ENCODE measurements at regions not wholly inside any gene's neighbourhood (a gene's known extent, or its start where the extent isn't known, plus 50 kb on each side); places are given as distances from the start of the nearest gene placed in this dataset.

DNA sequence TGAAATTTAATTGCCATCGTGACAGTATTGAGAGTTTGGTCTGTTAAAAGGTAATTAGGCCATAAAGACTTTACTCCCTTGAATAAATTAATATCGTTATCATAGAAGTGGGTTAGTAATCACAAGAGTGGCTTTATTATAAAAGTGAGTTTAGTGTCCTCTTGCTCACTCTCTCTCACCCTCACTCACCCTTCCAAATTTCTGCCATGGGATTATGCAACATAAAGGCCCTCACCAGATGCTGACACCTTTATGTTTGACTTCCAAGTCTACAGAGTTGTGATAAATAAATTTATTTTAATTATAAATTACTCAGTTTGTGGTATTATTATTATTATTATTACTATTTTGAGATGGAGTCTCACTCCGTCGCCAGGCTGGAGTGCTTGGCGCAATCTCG is 1070.8 kb downstream of the PCDH18 start:
- Histone ChIP-seq H3K79me2 (ENCODE audit: control insufficient read depth, insufficient read depth, low read length, unreplicated experiment) (no peaks in the 10 kb centered on the region), H3K27me3 (ENCODE audit: insufficient read depth, low read length) (no peaks in the 10 kb centered on the region), H3K4me1 (ENCODE audit: control insufficient read depth, insufficient read depth, low read length, unreplicated experiment) (no peaks in the 10 kb centered on the region), H3K4me3 (ENCODE audit: low read depth, low read length) (no peak overlapping the region), H2AFZ (ENCODE audit: low read length, unreplicated experiment) (no peak overlapping the region), H3K27ac (ENCODE audit: low read depth, low read length) (no peak overlapping the region), H3K36me3 (ENCODE audit: insufficient read depth, low read length) (no peaks in the 10 kb centered on the region)

DNA sequence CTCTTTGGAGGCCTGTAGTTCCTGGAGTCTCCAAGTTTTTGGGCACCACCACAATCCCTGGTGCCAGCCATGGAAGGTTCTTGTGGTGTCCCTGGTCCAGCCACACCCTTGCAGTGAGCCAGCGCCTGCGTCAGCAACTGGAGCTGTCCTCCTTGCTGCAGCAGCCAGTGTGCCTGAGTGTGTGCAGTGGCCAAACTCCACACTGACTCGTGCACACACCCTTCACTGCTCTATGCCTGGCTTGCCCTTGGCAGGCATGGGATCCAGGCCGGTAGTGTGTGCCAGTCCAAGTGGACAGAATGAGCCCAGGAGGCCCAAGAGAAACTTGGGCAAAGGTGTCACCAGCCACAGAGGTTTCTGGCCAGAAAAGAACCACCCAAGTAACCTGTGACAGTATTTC is 1074.0 kb downstream of the PCDH18 start:
- Histone ChIP-seq H3K79me2 (ENCODE audit: control insufficient read depth, insufficient read depth, low read length, unreplicated experiment) (no peaks in the 10 kb centered on the region), H2AFZ (ENCODE audit: low read length, unreplicated experiment) (no peak overlapping the region), H3K4me1 (ENCODE audit: control insufficient read depth, insufficient read depth, low read length, unreplicated experiment) (no peaks in the 10 kb centered on the region), H3K27ac (ENCODE audit: low read depth, low read length) (no peak overlapping the region), H3K27me3 (ENCODE audit: insufficient read depth, low read length) (no peaks in the 10 kb centered on the region), H3K36me3 (ENCODE audit: insufficient read depth, low read length) (no peaks in the 10 kb centered on the region), H3K4me3 (ENCODE audit: low read depth, low read length) (no peak overlapping the region)

DNA sequence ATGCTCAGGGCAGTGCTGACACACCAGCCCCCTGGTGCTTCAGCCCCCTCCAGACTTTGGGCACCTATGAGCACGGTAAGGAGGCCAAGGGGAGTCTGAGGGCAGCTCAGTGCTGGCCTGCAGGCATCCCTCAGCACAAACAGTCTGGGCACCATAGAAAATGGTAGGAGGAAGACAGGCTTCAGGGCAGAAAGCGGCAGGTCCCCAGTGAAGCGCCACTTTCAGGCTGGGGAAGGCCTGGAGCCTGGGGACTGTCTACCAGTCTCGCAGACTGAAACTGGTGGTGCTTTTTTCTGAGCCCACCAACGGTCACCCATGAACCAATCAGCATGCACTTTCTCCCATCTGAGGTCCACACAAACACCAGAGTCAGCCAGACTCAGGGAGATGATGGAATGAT is 1074.7 kb downstream of the PCDH18 start:
- Histone ChIP-seq H3K36me3 (ENCODE audit: insufficient read depth, low read length) (no peaks in the 10 kb centered on the region), H3K79me2 (ENCODE audit: control insufficient read depth, insufficient read depth, low read length, unreplicated experiment) (no peaks in the 10 kb centered on the region), H3K27ac (ENCODE audit: low read depth, low read length) (no peak overlapping the region), H3K4me1 (ENCODE audit: control insufficient read depth, insufficient read depth, low read length, unreplicated experiment) (no peaks in the 10 kb centered on the region), H3K4me3 (ENCODE audit: low read depth, low read length) (no peak overlapping the region), H2AFZ (ENCODE audit: low read length, unreplicated experiment) (no peak overlapping the region), H3K27me3 (ENCODE audit: insufficient read depth, low read length) (no peaks in the 10 kb centered on the region)

DNA sequence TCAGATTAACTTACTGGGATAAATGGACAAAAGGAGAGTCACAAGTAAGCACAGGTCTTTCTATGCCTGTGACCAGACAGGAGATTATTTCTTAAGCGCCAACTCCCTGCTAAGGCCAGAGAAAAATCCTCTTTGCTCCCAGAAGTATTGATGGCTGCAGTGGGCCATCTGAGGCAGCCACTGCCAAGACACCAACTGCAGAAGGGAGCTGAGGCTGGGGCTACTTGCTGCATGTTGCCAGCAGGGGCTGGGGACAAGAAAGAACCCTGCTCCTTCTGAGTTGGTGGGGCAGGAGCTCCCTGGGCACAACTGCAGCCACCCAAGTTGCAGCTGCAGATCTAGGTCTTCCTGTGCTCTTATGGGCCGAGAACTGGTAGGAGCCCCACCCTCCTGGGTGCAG is 1075.3 kb downstream of the PCDH18 start:
- Histone ChIP-seq H3K27ac (ENCODE audit: low read depth, low read length) (no peak overlapping the region), H3K79me2 (ENCODE audit: control insufficient read depth, insufficient read depth, low read length, unreplicated experiment) (no peaks in the 10 kb centered on the region), H3K4me3 (ENCODE audit: low read depth, low read length) (no peak overlapping the region), H3K4me1 (ENCODE audit: control insufficient read depth, insufficient read depth, low read length, unreplicated experiment) (no peaks in the 10 kb centered on the region), H3K27me3 (ENCODE audit: insufficient read depth, low read length) (no peaks in the 10 kb centered on the region), H2AFZ (ENCODE audit: low read length, unreplicated experiment) (no peak overlapping the region), H3K36me3 (ENCODE audit: insufficient read depth, low read length) (no peaks in the 10 kb centered on the region)

DNA sequence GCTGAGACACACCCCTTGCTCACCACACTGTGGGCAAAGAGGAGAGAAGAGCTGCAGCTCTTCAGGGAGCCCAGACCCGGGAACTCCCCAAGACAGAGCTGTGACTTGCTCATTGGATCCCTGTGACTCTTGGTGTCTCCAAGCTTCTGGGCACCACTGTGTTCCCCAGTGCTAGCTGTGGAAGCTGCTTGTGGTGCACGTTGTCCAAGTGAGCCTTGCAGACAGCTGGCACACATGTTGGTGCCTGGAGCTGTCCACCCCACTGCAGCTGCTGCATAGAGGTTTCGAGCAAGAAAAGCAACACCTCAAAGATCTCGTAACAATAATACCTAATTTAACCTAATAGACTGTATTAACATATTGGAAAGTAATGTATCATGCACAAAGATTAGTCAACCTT is 1089.3 kb downstream of the PCDH18 start:
- Histone ChIP-seq H3K4me3 (ENCODE audit: low read depth, low read length) (no peak overlapping the region), H3K79me2 (ENCODE audit: control insufficient read depth, insufficient read depth, low read length, unreplicated experiment) (no peaks in the 10 kb centered on the region), H3K36me3 (ENCODE audit: insufficient read depth, low read length) (no peaks in the 10 kb centered on the region), H3K27ac (ENCODE audit: low read depth, low read length) (no peak overlapping the region), H3K4me1 (ENCODE audit: control insufficient read depth, insufficient read depth, low read length, unreplicated experiment) (no peaks in the 10 kb centered on the region), H2AFZ (ENCODE audit: low read length, unreplicated experiment) (no peak overlapping the region), H3K27me3 (ENCODE audit: insufficient read depth, low read length) (no peaks in the 10 kb centered on the region)

DNA sequence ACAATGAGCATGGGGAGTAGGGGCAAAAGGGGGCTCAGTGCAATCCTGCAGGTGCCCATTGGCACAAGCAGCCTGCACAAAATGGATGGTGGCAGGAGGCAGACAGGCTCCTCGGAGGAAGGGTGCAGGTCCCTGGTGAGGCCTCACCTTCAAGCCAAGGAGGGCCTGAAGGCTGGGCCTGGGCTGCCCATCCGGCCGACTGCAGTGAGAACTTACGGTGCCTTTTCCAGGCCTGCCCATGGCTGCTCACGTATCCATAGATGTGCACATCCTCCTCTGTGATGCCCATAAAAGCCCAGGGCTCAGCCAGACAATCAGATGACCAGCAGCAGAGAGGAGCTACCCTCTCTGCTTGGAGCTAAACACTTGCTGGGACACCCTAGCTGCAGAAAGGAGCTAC is 1089.8 kb downstream of the PCDH18 start:
- Histone ChIP-seq H2AFZ (ENCODE audit: low read length, unreplicated experiment) (no peak overlapping the region), H3K36me3 (ENCODE audit: insufficient read depth, low read length) (no peaks in the 10 kb centered on the region), H3K4me3 (ENCODE audit: low read depth, low read length) (no peak overlapping the region)

DNA sequence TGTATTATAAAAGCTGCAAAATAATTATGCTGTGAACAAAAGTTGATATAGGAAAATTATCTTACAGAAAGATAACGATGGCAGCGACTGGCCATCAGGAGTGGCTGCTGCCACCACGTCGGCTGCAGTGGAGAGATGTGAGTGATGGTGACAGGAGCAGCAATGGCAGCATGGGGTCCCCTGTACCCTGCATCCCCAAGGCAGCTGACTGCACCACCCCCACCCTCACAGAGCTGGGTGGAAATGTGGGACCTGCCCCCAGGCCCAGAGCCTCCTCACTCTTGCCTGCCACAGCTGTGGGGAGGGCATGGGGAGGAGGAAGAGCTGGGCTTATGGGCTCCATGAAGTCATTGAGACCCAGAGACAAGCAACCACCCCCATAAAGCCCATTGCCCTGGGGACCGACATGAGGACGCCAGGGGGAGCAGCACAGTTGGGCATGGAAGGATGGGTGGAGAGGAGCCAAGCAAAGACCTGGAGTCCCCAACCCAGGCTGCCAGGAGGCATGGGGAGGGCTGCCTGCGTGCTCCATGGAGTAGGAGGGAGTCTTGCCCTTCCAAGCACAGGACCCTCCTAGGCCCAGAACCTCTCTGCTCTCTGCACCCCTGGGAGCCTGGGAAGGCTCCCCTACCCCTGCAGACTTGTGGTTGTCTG is 1090.5 kb downstream of the PCDH18 start:
- Histone ChIP-seq H3K4me1 (ENCODE audit: control insufficient read depth, insufficient read depth, low read length, unreplicated experiment) (no peaks in the 10 kb centered on the region), H3K79me2 (ENCODE audit: control insufficient read depth, insufficient read depth, low read length, unreplicated experiment) (no peaks in the 10 kb centered on the region), H2AFZ (ENCODE audit: low read length, unreplicated experiment) (no peak overlapping the region), H3K4me3 (ENCODE audit: low read depth, low read length) (no peak overlapping the region), H3K36me3 (ENCODE audit: insufficient read depth, low read length) (no peaks in the 10 kb centered on the region), H3K27ac (ENCODE audit: low read depth, low read length) (no peak overlapping the region), H3K27me3 (ENCODE audit: insufficient read depth, low read length) (no peaks in the 10 kb centered on the region)

More for the DNA sequence above, 1089.8 kb downstream of the PCDH18 start:
- Histone ChIP-seq H3K79me2 (ENCODE audit: control insufficient read depth, insufficient read depth, low read length, unreplicated experiment) (no peaks in the 10 kb centered on the region), H3K27ac (ENCODE audit: low read depth, low read length) (no peak overlapping the region), H3K4me1 (ENCODE audit: control insufficient read depth, insufficient read depth, low read length, unreplicated experiment) (no peaks in the 10 kb centered on the region), H3K27me3 (ENCODE audit: insufficient read depth, low read length) (no peaks in the 10 kb centered on the region)

DNA sequence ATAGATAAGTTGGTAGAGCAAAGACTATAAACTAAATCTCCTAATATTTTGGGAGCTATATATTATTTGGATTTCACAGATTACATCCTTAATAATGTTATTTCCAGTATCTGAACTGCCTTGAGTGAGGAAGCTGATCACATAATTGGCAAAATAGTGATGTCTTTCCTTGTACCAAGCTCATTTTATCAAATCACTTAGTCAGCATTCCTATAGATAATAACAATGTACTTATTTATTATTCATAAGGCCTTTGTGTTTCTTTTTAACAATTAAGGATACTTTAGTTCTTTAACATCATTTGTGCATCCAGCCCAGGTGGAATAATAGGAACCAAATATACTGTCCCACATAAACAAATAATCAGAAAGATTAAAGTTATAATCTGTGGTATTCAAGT is 1093.6 kb downstream of the PCDH18 start:
- Histone ChIP-seq H3K4me3 (ENCODE audit: low read depth, low read length) (no peak overlapping the region), H3K79me2 (ENCODE audit: control insufficient read depth, insufficient read depth, low read length, unreplicated experiment) (no peaks in the 10 kb centered on the region), H2AFZ (ENCODE audit: low read length, unreplicated experiment) (no peak overlapping the region), H3K27me3 (ENCODE audit: insufficient read depth, low read length) (no peaks in the 10 kb centered on the region), H3K4me1 (ENCODE audit: control insufficient read depth, insufficient read depth, low read length, unreplicated experiment) (no peaks in the 10 kb centered on the region), H3K36me3 (ENCODE audit: insufficient read depth, low read length) (no peaks in the 10 kb centered on the region), H3K27ac (ENCODE audit: low read depth, low read length) (no peak overlapping the region)

DNA sequence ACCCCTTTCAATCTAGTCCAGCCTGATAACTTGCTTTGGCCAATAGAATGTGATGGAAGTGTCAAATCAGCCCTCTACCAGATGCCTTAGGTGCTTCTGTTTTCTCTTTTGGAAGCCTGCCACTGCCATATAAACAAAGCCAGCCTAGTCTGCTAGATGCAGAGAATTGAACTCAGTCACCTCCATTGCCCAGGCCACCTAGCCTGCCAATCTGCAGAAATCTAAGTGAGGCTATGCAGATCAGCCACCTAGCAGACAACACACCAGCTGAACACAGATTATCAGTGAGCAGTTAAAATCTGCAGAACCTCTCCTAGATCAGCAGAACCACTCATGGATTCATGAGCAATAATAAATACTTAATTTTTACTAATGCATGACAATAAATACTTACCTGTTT is 1108.2 kb downstream of the PCDH18 start:
- Histone ChIP-seq H3K4me1 (ENCODE audit: control insufficient read depth, insufficient read depth, low read length, unreplicated experiment) (no peaks in the 10 kb centered on the region), H3K79me2 (ENCODE audit: control insufficient read depth, insufficient read depth, low read length, unreplicated experiment) (no peaks in the 10 kb centered on the region), H3K36me3 (ENCODE audit: insufficient read depth, low read length) (no peaks in the 10 kb centered on the region), H3K4me3 (ENCODE audit: low read depth, low read length) (no peak overlapping the region), H3K27me3 (ENCODE audit: insufficient read depth, low read length) (no peaks in the 10 kb centered on the region), H3K27ac (ENCODE audit: low read depth, low read length) (no peak overlapping the region), H2AFZ (ENCODE audit: low read length, unreplicated experiment) (no peak overlapping the region)

DNA sequence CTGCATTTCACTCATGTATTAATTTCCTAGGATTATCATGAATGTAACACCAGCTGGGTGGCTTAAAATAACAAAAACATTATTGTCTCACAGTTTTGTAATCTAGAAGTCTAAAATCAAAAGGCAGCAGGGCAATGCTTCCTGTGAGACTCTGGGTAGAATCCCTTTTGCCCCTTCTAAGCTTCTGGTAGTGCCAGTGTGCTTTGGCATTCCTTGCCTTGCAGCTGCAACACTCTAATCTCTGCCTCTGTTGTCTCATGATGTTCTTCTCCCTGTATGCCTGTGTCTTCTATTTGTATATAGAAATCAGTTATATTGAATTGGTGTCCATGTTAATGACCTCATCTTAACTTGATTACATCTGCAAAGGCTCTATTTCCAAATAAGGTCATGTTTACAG is 1117.3 kb downstream of the PCDH18 start:
- Histone ChIP-seq H3K4me1 (ENCODE audit: control insufficient read depth, insufficient read depth, low read length, unreplicated experiment) (no peaks in the 10 kb centered on the region), H3K4me3 (ENCODE audit: low read depth, low read length) (no peak overlapping the region), H3K79me2 (ENCODE audit: control insufficient read depth, insufficient read depth, low read length, unreplicated experiment) (no peaks in the 10 kb centered on the region), H2AFZ (ENCODE audit: low read length, unreplicated experiment) (no peak overlapping the region), H3K36me3 (ENCODE audit: insufficient read depth, low read length) (no peaks in the 10 kb centered on the region), H3K27ac (ENCODE audit: low read depth, low read length) (no peak overlapping the region), H3K27me3 (ENCODE audit: insufficient read depth, low read length) (no peaks in the 10 kb centered on the region)

DNA sequence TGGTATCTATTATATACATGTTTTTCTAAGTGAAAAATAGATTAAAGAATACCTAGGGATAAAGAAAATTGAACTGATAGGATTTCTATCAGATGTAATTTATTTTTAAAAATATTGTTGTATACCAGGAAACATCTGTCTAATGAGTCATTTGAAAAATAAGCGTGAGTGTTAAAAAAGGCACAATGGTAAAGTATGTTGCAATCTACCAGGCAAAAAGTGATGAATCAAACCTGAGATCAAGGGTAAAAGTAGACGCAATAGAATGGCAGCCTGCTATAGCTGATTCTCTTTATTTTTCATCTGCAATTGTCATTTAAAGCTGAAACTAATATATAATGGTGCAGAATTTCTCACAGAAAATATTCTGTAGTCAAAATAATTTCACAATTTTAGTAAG is 1119.6 kb downstream of the PCDH18 start:
- Histone ChIP-seq H3K79me2 (ENCODE audit: control insufficient read depth, insufficient read depth, low read length, unreplicated experiment) (no peaks in the 10 kb centered on the region), H3K4me3 (ENCODE audit: low read depth, low read length) (no peak overlapping the region), H3K27me3 (ENCODE audit: insufficient read depth, low read length) (no peaks in the 10 kb centered on the region), H3K36me3 (ENCODE audit: insufficient read depth, low read length) (no peaks in the 10 kb centered on the region), H2AFZ (ENCODE audit: low read length, unreplicated experiment) (no peak overlapping the region), H3K27ac (ENCODE audit: low read depth, low read length) (no peak overlapping the region), H3K4me1 (ENCODE audit: control insufficient read depth, insufficient read depth, low read length, unreplicated experiment) (no peaks in the 10 kb centered on the region)

All from ACC112 (cell line).